ENCODE measurements at regions not wholly inside any gene's neighbourhood (a gene's known extent, or its start where the extent isn't known, plus 50 kb on each side); places are given as distances from the start of the nearest gene placed in this dataset.
"Not testable (repeated sequence)": the region's sequence is repeated elsewhere in the genome, so short reads cannot be mapped to it uniquely, and the experiment has no call there.

- DNase-seq, result no peak
Observed at GRCh38 chr15:68482246-68482645, 50.3 kb upstream of the ITGA11 start.

DNA sequence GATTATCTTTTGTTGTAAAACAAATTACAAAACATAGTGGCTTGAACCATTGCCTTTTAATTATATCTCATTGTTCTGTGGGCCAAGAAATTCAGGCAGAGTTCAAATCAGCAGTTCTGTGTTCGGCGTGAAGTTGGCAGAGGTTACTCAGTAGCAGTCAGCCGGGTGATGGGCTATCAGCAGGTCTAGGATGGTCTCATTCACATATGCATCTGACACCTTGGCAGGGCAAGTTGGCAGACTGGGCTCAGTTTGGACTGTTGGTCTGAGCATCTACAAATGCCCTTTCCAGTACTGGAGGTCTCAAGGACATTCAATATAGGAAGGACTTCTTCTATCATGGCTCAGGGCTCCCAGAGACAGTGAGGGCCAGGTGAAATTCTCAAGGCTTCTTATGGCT, 51.2 kb upstream of the ITGA11 start:
- DNase-seq, result no peak

DNA sequence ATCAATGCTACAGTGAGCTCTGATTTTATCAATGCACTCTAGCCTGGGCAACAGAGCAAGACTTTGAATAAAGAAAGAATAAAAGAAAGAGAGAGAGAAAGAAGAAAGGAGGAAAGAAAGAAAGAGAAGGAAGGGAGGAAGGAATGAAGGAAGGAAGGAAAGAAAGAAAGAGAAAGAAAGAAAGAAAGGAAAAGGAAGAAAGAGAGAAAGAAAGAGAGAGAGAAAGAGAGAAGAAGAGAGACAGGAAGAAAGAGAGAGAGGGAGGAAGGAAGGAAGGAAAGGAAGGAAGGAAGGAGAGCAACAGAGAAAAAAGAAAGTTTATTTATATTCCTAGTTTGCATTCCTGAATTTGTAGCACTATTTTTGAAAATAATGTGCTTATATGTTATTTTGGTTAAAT, 52.3 kb upstream of the ITGA11 start:
- DNase-seq, result no peak

DNA sequence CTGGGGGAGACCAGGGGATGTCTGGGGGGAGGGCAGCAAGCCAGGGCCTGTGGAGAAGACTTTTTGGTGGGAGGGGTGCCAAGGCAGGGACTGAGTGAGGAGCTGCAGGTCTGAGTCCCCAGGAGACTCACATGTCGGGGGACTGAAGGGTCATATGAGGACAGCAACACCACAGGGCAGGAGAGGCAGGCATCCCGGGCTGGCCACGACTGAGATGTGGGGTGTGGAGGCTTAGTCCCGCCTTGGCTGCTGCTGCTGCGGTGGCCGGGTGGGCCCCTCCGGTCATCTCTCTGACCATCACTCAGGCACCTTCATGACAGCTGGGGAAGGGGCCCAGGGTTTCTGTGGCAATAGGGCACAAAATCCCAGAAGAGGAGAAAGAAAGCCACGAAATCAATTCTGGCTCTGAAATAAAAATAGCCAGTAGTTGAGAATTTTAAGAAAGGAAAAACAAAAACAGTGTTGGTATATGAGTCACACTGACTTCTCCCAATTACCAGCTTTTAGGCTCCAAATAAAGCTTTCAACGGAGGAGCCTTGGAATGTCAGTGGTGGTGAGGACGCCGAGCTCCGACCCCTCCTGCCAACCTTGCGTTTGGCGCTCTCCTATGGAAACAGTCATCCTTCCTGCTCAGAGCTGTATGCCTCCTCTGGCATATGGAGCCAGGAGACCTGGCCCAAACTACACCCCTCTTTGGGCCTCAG, 52.9 kb upstream of the ITGA11 start:
- DNase-seq, result no peak

- no peak for DNase-seq
Observed at GRCh38 chr15:68485721-68486360, 53.9 kb upstream of the ITGA11 start.

GRCh38 chr15:68487087-68487843, 55.3 kb upstream of the ITGA11 start:
- DNase-seq, result peak in 1 of 51 donors; percentile 45

DNA sequence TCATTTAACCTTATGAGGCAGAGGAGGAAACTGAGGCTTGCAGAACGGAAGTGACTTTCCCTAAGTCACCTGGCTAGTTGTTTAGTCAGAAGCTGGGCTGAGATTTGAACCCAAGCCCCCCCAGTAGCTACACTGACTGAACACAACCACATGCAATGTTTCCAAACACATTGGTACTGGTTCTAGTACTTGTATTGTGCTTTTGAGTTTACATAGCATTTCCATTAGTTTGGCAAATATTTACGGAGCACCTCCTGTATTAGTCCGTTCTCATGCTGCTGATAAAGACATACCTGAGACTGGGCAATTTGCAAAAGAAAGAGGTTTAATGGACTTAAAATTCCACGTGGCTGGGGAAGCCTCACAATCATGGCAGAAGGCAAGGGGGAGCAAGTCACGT, 56.3 kb upstream of the ITGA11 start:
- no peak for DNase-seq

DNA sequence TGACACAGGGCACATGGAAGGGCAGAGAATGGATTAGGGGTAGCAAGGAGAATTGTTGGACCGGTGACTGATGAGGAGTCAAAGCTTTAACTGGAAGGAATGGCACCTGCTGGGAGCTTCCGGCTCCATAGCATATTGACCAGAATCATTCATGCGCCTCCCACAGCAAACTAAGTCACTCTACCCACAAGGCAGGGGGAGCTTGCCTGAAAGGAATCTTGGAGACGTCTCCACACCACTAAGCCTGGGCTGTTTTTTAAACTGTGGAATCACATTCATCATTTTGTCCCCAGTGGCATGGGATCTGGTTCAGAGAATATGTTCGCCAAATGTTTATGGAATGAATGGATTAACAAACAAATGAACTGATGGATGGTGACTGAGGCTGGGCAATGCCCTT, 57.0 kb upstream of the ITGA11 start:
- DNase-seq, result no peak

- DNase-seq, result no peak
Observed at GRCh38 chr15:68489421-68489820, 57.5 kb upstream of the ITGA11 start.

DNA sequence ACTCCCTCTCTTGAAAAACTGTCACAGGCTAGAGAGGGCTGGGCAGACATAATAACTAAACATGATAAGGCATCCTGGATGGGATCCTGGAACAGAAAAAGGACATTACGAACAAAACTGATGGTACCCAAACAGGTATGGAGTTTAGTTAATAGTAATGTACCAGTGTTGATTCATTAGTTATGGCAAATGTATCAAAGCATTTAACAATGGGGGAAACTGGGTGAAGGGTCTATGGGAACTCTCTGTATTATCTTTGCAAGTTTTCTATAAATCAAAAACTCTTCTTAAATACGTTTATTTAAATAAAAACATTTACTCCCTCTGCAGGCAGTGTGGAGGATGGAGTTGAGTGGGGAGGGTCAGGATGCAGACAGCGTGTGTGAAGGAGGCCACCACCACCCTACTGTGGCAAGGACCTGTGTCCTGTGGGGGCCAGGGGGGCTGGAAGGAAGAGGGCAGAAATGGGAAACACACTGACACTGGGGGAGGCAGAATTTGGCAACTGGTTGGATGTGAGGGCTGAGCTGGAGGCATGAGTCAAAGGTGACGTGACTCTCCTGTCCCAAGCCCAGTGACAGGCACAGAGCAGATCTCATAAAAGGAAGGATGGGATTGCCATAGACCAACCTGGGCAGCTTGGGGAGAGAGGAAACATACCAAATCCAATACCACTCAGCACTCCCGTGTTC, 59.6 kb upstream of the ITGA11 start:
- DNase-seq, result no peak

DNA sequence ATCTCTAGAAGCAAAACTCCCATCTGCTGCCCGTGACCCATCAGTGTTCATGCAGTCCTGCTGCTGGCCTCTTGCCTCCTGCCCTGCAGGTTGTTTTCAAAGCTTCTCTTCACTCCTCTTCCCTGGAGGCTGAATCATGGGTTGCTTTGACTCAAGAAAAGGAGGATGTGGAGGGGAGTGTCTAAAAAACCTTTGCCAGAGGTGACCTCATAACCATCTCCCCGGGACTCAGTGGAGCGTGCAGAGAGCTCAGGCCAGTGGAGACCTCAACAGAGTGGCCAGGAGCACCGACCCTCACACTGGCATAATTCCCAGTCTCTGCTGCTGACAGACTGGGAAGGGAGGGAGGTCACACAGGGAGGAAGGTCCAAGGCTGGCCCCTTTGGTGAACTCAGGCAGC, 60.9 kb upstream of the ITGA11 start:
- no peak for DNase-seq

- DNase-seq, result no peak
Observed at GRCh38 chr15:68493629-68494028, 61.7 kb upstream of the ITGA11 start.

DNA sequence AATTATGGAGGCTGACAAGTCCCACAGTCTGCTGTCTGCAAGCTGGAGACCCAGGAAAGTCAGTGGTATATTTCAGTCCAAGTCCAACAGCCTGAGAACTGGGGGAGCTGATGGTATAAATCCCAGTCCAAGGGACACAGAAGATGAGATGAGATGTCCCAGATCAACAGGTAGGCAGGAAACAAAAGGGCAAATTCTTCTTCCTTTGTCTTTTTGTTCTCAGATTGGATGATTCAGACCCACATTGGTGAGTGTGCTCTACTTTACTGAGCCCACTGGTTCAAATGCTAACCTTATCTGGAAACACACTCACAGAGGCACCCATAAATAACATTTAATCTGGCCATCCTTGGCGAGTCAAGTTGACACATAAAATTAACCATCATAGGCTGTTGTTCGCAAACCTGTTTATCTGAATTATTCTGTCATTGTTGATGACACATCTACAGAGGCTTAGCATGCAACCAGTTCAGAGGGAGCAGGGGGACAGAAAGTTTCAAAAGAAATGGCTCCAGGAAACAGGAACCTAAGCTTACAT, 62.7 kb upstream of the ITGA11 start:
- DNase-seq, result no peak

- no peak for DNase-seq
Observed at GRCh38 chr15:68495221-68495950, 63.4 kb upstream of the ITGA11 start.

DNA sequence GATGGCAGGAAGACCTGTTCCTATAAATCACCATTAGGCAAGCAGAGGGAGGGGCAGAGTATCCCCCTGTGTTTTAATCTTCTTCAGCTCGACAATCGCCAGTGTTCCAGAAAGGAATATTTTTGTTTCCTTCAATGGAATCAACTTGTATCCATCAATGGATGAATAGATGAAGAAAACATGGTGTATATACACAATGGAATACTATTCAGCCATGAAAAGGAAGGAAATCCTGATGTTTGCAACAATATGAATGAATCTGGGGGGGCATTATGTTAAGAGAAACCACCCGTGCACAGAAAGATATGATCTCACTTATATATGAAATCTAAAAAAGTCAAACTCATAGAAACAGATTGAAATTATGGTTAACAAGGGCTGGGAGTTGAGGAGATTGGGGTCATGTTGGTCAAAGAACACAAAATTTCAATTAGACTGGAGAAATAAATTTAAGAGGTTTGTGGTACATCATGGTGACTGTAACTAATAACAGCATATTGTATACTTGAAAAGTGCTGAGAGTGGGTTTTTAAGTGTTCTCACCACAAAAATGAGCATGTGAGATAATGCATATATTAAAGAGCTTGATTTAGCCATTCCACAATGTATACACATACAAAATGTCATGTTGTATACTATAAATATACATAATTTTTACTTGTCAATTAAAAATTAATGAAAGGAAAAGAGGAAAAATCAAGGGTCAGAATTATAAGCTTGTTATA, 64.2 kb upstream of the ITGA11 start:
- DNase-seq, result no peak

GRCh38 chr15:68496751-68497150, 64.8 kb upstream of the ITGA11 start:
- DNase-seq, result not testable (repeated sequence)

GRCh38 chr15:68497206-68497910, 65.4 kb upstream of the ITGA11 start:
- DNase-seq, result no peak

DNA sequence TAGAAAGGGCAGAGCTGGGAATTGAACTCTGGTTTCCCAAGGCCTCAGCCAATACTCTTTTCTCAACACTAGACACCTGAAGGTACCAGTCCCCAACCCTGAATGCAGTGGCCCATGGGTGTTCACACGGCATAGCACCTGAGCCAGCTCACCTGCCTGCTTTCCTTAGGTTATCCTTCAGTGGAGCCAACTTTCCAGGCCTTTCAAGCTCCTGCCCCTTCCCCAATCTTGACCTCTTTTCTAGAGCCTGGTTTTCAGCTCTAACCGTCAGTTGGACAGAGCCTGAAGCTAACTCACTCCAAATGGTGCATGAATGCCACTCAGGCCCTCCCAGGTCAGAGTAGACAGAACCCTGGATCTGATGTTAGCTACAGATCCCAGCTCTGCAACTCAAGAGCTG, 66.1 kb upstream of the ITGA11 start:
- DNase-seq, result no peak

DNA sequence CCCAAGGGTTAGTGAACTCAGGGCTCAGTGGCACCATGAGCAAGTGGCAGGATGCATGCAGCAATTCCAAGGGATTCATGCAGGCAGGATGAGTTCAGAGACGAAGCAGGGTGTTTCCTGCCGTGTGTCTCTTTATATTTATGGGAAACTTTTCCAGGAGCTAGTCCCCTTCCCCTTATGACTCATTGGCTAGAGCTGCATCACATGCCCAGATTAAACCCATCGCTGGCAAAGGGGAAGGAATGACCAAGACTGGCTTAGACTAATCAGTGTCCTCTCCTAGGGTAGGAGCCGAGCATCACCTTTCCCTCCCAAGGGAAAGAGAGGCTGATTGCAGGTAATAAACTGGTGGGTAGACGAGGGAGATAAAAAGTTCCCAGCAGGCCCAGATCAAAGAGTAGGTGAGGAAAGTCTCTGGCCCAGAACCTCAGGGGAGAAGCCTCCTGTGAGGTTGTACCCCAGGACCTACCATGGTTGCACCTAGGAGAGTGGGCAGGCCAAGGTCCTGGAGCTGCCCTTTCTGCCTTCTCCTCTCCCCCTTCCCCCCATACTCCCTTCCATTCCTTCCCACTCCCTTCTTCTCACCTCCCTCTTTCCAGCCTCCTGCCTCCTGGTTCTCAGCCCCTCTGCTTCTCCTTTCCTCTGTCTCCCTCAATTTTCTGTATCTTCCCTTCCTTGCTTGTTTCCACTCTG, 67.8 kb upstream of the ITGA11 start:
- no peak for DNase-seq

Measured in hypothalamus (tissue), 51 donors.